NCI-H1105 treated with DMSO at 0.1 percent for 48 hours (cell line): ENCODE measurements at regions not wholly inside any gene's neighbourhood (a gene's known extent, or its start where the extent isn't known, plus 50 kb on each side); places are given as distances from the start of the nearest gene placed in this dataset.

Source experiments
- DNase-seq: peaks from one replicate; lab custom pipeline; 2025; lab: John Stamatoyannopoulos, UW

- no peak for DNase-seq
These were observed 102.3 kb upstream of the F3 start for GRCh38 chr1:94643819-94644218.

GRCh38 chr1:94642617-94643321 is 101.2 kb upstream of the F3 start:
- DNase-seq, result no peak

- no peak for DNase-seq
These were observed 100.4 kb upstream of the F3 start for GRCh38 chr1:94641990-94642389.

GRCh38 chr1:94640125-94640524 is 98.6 kb upstream of the F3 start:
- DNase-seq, result no peak

- no peak for DNase-seq
These were observed 95.6 kb upstream of the F3 start for GRCh38 chr1:94637121-94637520.

GRCh38 chr1:94636624-94637023 is 95.1 kb upstream of the F3 start:
- DNase-seq, result no peak

- DNase-seq, result no peak
These were observed 94.5 kb upstream of the F3 start for GRCh38 chr1:94636100-94636499.

- DNase-seq, result no peak
These were observed 93.4 kb upstream of the F3 start for GRCh38 chr1:94634977-94635416.

- DNase-seq, result no peak
These were observed 91.5 kb upstream of the F3 start for GRCh38 chr1:94633051-94633450.

- DNase-seq, result no peak
These were observed 88.0 kb upstream of the F3 start for GRCh38 chr1:94629259-94630181.

- DNase-seq, result no peak
These were observed 86.9 kb upstream of the F3 start for GRCh38 chr1:94628499-94628843.

- no peak for DNase-seq
These were observed 86.4 kb upstream of the F3 start for GRCh38 chr1:94627771-94628498.

- no peak for DNase-seq
These were observed 82.6 kb upstream of the F3 start for GRCh38 chr1:94624203-94624602.

- no peak for DNase-seq
These were observed 82.1 kb upstream of the F3 start for GRCh38 chr1:94623560-94624148.

GRCh38 chr1:94622757-94623156 is 81.2 kb upstream of the F3 start:
- no peak for DNase-seq

- no peak for DNase-seq
These were observed 80.2 kb upstream of the F3 start for GRCh38 chr1:94621802-94622201.

- DNase-seq, result peak; percentile 44
These were observed 79.8 kb upstream of the F3 start for GRCh38 chr1:94621395-94621794.

GRCh38 chr1:94620345-94621031 is 78.9 kb upstream of the F3 start:
- DNase-seq, result peak; percentile 6

- no peak for DNase-seq
These were observed 78.2 kb upstream of the F3 start for GRCh38 chr1:94619731-94620130.

GRCh38 chr1:94617957-94618739 is 76.6 kb upstream of the F3 start:
- DNase-seq, result no peak
